ENCODE measurements at regions not wholly inside any gene's neighbourhood (a gene's known extent, or its start where the extent isn't known, plus 50 kb on each side); places are given as distances from the start of the nearest gene placed in this dataset.

- TF ChIP-seq SNAI2 (CRISPR knock-in tag; IDR thresholded peaks at IDR 0.05) (no peak), POU6F1 (CRISPR knock-in tag; IDR thresholded peaks at IDR 0.05; ENCODE audit: borderline replicate concordance, low read depth) (no peak), TOX (CRISPR knock-in tag; IDR thresholded peaks at IDR 0.05; ENCODE audit: borderline replicate concordance) (no peak)
- no peak for ATAC-seq
These were observed 147.6 kb upstream of the DEPDC1 start for GRCh38 chr1:68644504-68644903.

GRCh38 chr1:68651115-68651514 is 154.2 kb upstream of the DEPDC1 start:
- no peak for TF ChIP-seq SNAI2 (CRISPR knock-in tag; IDR thresholded peaks at IDR 0.05)
- TF ChIP-seq ZNF565 (CRISPR knock-in tag; conservative IDR thresholded peaks at IDR 0.05; ENCODE audit: low read depth), result no peak
- no peak for TF ChIP-seq BACH2 (CRISPR knock-in tag; IDR thresholded peaks at IDR 0.05; ENCODE audit: borderline replicate concordance)
- no peak for TF ChIP-seq CSDC2 (CRISPR knock-in tag; IDR thresholded peaks at IDR 0.05)
- no peak for TF ChIP-seq OSR1 (CRISPR knock-in tag; IDR thresholded peaks at IDR 0.05)
- no peak for TF ChIP-seq ZNF8 (CRISPR knock-in tag; IDR thresholded peaks at IDR 0.05)
- TF ChIP-seq ARNTL (CRISPR knock-in tag; IDR thresholded peaks at IDR 0.05; ENCODE audit: borderline replicate concordance, low read depth), result no peak
- TF ChIP-seq ZFP30 (CRISPR knock-in tag; IDR thresholded peaks at IDR 0.05), result no peak
- no peak for ATAC-seq

GRCh38 chr1:68653882-68654281 is 157.0 kb upstream of the DEPDC1 start:
- TF ChIP-seq ARNTL (CRISPR knock-in tag; IDR thresholded peaks at IDR 0.05; ENCODE audit: borderline replicate concordance, low read depth), result no peak
- no peak for TF ChIP-seq CREB5 (CRISPR knock-in tag; IDR thresholded peaks at IDR 0.05; ENCODE audit: low read depth)
- no peak for TF ChIP-seq ZNF8 (CRISPR knock-in tag; IDR thresholded peaks at IDR 0.05)
- TF ChIP-seq BACH2 (CRISPR knock-in tag; IDR thresholded peaks at IDR 0.05; ENCODE audit: borderline replicate concordance), result no peak
- no peak for TF ChIP-seq GLIS3 (CRISPR knock-in tag; IDR thresholded peaks at IDR 0.05)
- no peak for TF ChIP-seq PPARA (CRISPR knock-in tag; IDR thresholded peaks at IDR 0.05; ENCODE audit: borderline replicate concordance)
- no peak for TF ChIP-seq ZFP30 (CRISPR knock-in tag; IDR thresholded peaks at IDR 0.05)
- no peak for TF ChIP-seq ESRRG (CRISPR knock-in tag; IDR thresholded peaks at IDR 0.05)
- TF ChIP-seq TSHZ2 (CRISPR knock-in tag; IDR thresholded peaks at IDR 0.05), result no peak
- no peak for TF ChIP-seq TCF4 (CRISPR knock-in tag; IDR thresholded peaks at IDR 0.05; ENCODE audit: borderline replicate concordance)
- no peak for TF ChIP-seq CSDC2 (CRISPR knock-in tag; IDR thresholded peaks at IDR 0.05)
- ATAC-seq, result no peak

- ATAC-seq, result no peak
- no peak for TF ChIP-seq BACH2 (CRISPR knock-in tag; IDR thresholded peaks at IDR 0.05; ENCODE audit: borderline replicate concordance)
- no peak for TF ChIP-seq ARNTL (CRISPR knock-in tag; IDR thresholded peaks at IDR 0.05; ENCODE audit: borderline replicate concordance, low read depth)
- no peak for TF ChIP-seq ISL1 (CRISPR knock-in tag; IDR thresholded peaks at IDR 0.05)
- no peak for TF ChIP-seq TSHZ2 (CRISPR knock-in tag; IDR thresholded peaks at IDR 0.05)
- no peak for TF ChIP-seq CREB5 (CRISPR knock-in tag; IDR thresholded peaks at IDR 0.05; ENCODE audit: low read depth)
- TF ChIP-seq ZNF565 (CRISPR knock-in tag; conservative IDR thresholded peaks at IDR 0.05; ENCODE audit: low read depth), result no peak
- TF ChIP-seq CSRNP3 (CRISPR knock-in tag; IDR thresholded peaks at IDR 0.05), result no peak
- no peak for TF ChIP-seq PPARA (CRISPR knock-in tag; IDR thresholded peaks at IDR 0.05; ENCODE audit: borderline replicate concordance)
- TF ChIP-seq ZFP3 (CRISPR knock-in tag; IDR thresholded peaks at IDR 0.05), result no peak
- no peak for TF ChIP-seq TOX (CRISPR knock-in tag; IDR thresholded peaks at IDR 0.05; ENCODE audit: borderline replicate concordance)
- TF ChIP-seq ESRRG (CRISPR knock-in tag; IDR thresholded peaks at IDR 0.05), result no peak
- no peak for TF ChIP-seq SNAI2 (CRISPR knock-in tag; IDR thresholded peaks at IDR 0.05)
- no peak for TF ChIP-seq ZC3H10 (CRISPR knock-in tag; IDR thresholded peaks at IDR 0.05)
- no peak for TF ChIP-seq RARB (CRISPR knock-in tag; IDR thresholded peaks at IDR 0.05)
- TF ChIP-seq ZNF8 (CRISPR knock-in tag; IDR thresholded peaks at IDR 0.05), result no peak
- TF ChIP-seq POU6F1 (CRISPR knock-in tag; IDR thresholded peaks at IDR 0.05; ENCODE audit: borderline replicate concordance, low read depth), result no peak
These were observed 176.9 kb upstream of the DEPDC1 start for GRCh38 chr1:68673771-68674170.
